ENCODE measurements at regions not wholly inside any gene's neighbourhood (a gene's known extent, or its start where the extent isn't known, plus 50 kb on each side); places are given as distances from the start of the nearest gene placed in this dataset.

DNA sequence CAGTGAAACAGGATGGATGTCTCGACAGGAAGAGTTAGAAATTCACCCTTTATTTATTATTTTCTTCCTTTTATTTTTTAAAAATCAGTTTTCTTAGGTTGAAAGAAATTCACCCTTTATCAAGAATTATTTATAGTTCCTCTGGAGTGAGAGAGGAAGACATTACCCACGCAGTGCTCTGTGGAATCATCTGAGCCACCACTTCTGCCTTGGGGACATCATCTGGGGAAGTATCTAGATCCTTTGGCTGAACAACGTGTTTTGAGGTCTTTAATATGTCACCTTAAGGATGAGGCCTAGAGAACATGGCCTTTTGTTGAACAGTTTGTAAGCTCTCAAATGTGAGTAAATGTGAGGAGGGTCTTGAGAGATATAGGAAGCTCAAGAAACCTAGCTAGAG lies 183.3 kb downstream of the UTP18 start:
- TF ChIP-seq, protein P1, sequence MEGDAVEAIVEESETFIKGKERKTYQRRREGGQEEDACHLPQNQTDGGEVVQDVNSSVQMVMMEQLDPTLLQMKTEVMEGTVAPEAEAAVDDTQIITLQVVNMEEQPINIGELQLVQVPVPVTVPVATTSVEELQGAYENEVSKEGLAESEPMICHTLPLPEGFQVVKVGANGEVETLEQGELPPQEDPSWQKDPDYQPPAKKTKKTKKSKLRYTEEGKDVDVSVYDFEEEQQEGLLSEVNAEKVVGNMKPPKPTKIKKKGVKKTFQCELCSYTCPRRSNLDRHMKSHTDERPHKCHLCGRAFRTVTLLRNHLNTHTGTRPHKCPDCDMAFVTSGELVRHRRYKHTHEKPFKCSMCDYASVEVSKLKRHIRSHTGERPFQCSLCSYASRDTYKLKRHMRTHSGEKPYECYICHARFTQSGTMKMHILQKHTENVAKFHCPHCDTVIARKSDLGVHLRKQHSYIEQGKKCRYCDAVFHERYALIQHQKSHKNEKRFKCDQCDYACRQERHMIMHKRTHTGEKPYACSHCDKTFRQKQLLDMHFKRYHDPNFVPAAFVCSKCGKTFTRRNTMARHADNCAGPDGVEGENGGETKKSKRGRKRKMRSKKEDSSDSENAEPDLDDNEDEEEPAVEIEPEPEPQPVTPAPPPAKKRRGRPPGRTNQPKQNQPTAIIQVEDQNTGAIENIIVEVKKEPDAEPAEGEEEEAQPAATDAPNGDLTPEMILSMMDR (IDR thresholded peaks at IDR 0.05) = no peak
- TF ChIP-seq POLR2A (IDR thresholded peaks at IDR 0.05) = no peak

All from adrenal gland (tissue), 5 donors.